ENCODE measurements at regions not wholly inside any gene's neighbourhood (a gene's known extent, or its start where the extent isn't known, plus 50 kb on each side); places are given as distances from the start of the nearest gene placed in this dataset.

DNA sequence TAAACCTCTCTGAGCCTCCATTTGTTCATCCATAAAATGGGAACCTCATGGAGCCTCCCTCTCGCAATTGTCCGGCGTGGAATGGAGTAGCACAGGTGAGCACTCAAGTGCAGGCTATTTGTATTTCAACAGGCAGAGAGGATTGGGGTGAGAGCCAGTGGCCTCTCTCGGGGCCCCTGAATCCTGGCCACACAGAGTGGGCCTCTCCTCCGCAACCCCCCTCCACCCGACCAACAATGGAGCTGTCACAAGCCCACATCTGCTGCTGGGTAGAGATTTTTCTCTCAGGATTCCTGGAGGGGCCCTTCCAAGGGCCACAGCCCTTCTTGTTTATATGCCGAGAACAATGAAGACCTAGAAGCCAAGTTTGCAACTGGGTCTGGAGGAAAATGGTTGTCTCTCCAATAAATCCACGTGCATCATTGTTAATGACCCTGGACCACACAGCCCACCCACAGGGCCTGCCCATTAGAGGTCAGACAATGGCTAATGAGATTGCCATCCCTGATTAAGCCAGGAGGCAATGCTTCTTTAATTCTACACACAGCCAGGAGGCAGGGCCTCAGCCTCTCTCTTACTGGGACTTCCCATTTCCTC, 233.0 kb downstream of the ANKRD60 start:
- TF ChIP-seq, protein P1, sequence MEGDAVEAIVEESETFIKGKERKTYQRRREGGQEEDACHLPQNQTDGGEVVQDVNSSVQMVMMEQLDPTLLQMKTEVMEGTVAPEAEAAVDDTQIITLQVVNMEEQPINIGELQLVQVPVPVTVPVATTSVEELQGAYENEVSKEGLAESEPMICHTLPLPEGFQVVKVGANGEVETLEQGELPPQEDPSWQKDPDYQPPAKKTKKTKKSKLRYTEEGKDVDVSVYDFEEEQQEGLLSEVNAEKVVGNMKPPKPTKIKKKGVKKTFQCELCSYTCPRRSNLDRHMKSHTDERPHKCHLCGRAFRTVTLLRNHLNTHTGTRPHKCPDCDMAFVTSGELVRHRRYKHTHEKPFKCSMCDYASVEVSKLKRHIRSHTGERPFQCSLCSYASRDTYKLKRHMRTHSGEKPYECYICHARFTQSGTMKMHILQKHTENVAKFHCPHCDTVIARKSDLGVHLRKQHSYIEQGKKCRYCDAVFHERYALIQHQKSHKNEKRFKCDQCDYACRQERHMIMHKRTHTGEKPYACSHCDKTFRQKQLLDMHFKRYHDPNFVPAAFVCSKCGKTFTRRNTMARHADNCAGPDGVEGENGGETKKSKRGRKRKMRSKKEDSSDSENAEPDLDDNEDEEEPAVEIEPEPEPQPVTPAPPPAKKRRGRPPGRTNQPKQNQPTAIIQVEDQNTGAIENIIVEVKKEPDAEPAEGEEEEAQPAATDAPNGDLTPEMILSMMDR (IDR thresholded peaks at IDR 0.05), result no peak
- no peak for TF ChIP-seq POLR2A (IDR thresholded peaks at IDR 0.05)

Measured in esophagus squamous epithelium (tissue), 4 donors.